Natural killer cell treated with Interleukin-12 subunit alpha and Interleukin-12 subunit beta and Interleukin-15 and Interleukin-18, amount 100 ng/mL, for 72 hours (primary cell): ENCODE measurements at regions not wholly inside any gene's neighbourhood (a gene's known extent, or its start where the extent isn't known, plus 50 kb on each side); places are given as distances from the start of the nearest gene placed in this dataset.
"Not testable (repeated sequence)": the region's sequence is repeated elsewhere in the genome, so short reads cannot be mapped to it uniquely, and the experiment has no call there.

Experiments used
- ATAC-seq, 2 donors: fragments of 150-1000 bp; cut with Tn5 transposase in 1 of 2; sonication (Bioruptor Pico), chemical (Tn5 transposase) in 1 of 2; 2 replicates each; pipeline ENCODE4 v1.10.0; 2021
- DNase-seq: peaks from one replicate; pipeline ENCODE4 v3.0.0; 2022; ENCODE audit warnings: low spot score
- H3K27ac Mint-ChIP-seq, 2 donors: 1 replicate in 1 of 2; 2 replicates in 1 of 2; pipeline ENCODE4 v1.8.0; 2022; ENCODE audit warnings: mixed read lengths in 2 of 2, mild to moderate bottlenecking in 1 of 2, moderate library complexity in 1 of 2
- H3K27me3 Mint-ChIP-seq, 2 donors: 1 replicate in 1 of 2; 2 replicates in 1 of 2; pipeline ENCODE4 v1.8.0; 2022; ENCODE audit warnings: mixed read lengths in 2 of 2
- H3K36me3 Mint-ChIP-seq: one replicate; pipeline ENCODE4 v1.8.0; 2022; ENCODE audit warnings: mixed read lengths
- H3K4me1 Mint-ChIP-seq, 2 donors: 1 replicate in 1 of 2; 2 replicates in 1 of 2; pipeline ENCODE4 v1.8.0; 2022; ENCODE audit warnings: low read depth in 2 of 2, mixed read lengths in 2 of 2, mild to moderate bottlenecking in 1 of 2
- H3K4me3 Mint-ChIP-seq: one replicate; pipeline ENCODE4 v1.8.0; 2022; ENCODE audit warnings: mixed read lengths
- H3K9me3 Mint-ChIP-seq: 2 replicates; pipeline ENCODE4 v1.8.0; 2022; ENCODE audit warnings: mixed read lengths

- H3K27me3 Mint-ChIP-seq, result peaks cover 0 to 9% of the 10 kb centered on the region in 2 donors
These were observed 57.9 kb downstream of the GPR101 start for GRCh38 chrX:136975684-136976470.

GRCh38 chrX:136967966-136968365 is 65.8 kb downstream of the GPR101 start:
- H3K4me3 Mint-ChIP-seq, result peak overlapping the region; percentile 9
- no peak overlapping the region for H3K27ac Mint-ChIP-seq

More at GRCh38 chrX:136975684-136976470, 57.9 kb downstream of the GPR101 start:
- no peaks in the 10 kb centered on the region for H3K4me1 Mint-ChIP-seq
- H3K4me3 Mint-ChIP-seq, result no peak overlapping the region
- peaks cover 7% of the 10 kb centered on the region for H3K36me3 Mint-ChIP-seq
- DNase-seq, result no peak
- no peak overlapping the region for H3K27ac Mint-ChIP-seq
- no peak for ATAC-seq
- no peaks in the 10 kb centered on the region for H3K9me3 Mint-ChIP-seq

GRCh38 chrX:136963973-136964372 is 69.8 kb downstream of the GPR101 start:
- ATAC-seq (peak in 1 of 2 donors; percentile 67), DNase-seq (no peak)
- peaks cover 0 to 5% of the 10 kb centered on the region in 2 donors for H3K27me3 Mint-ChIP-seq
- H3K9me3 Mint-ChIP-seq, result no peaks in the 10 kb centered on the region
- H3K4me3 Mint-ChIP-seq, result no peak overlapping the region
- no peaks in the 10 kb centered on the region for H3K36me3 Mint-ChIP-seq
- peaks cover 0 to 5% of the 10 kb centered on the region in 2 donors for H3K4me1 Mint-ChIP-seq
- H3K27ac Mint-ChIP-seq, result no peak overlapping the region

More at GRCh38 chrX:136967966-136968365, 65.8 kb downstream of the GPR101 start:
- H3K9me3 Mint-ChIP-seq, result no peaks in the 10 kb centered on the region
- no peaks in the 10 kb centered on the region for H3K36me3 Mint-ChIP-seq
- H3K27me3 Mint-ChIP-seq, result peaks cover 0 to 5% of the 10 kb centered on the region in 2 donors
- DNase-seq (no peak), ATAC-seq (peak in 1 of 2 donors; percentile 60)
- peaks cover 0 to 5% of the 10 kb centered on the region in 2 donors for H3K4me1 Mint-ChIP-seq

- no peak overlapping the region for H3K27ac Mint-ChIP-seq
- no peak overlapping the region for H3K4me3 Mint-ChIP-seq
- no peaks in the 10 kb centered on the region for H3K9me3 Mint-ChIP-seq
- H3K36me3 Mint-ChIP-seq, result no peaks in the 10 kb centered on the region
- DNase-seq (no peak), ATAC-seq (no peak)
- peaks cover 0 to 8% of the 10 kb centered on the region in 2 donors for H3K27me3 Mint-ChIP-seq
- no peaks in the 10 kb centered on the region for H3K4me1 Mint-ChIP-seq
These were observed 72.1 kb downstream of the GPR101 start for GRCh38 chrX:136961594-136962135.

GRCh38 chrX:136954930-136955329 is 74.4 kb upstream of the RBMX start:
- Mint-ChIP-seq H3K36me3 (no peaks in the 10 kb centered on the region), H3K4me1 (no peaks in the 10 kb centered on the region), H3K27me3 (peaks cover 0 to 6% of the 10 kb centered on the region in 2 donors), H3K9me3 (no peaks in the 10 kb centered on the region), H3K4me3 (no peak overlapping the region), H3K27ac (no peak overlapping the region)
- ATAC-seq, result no peak
- no peak for DNase-seq

- no peak overlapping the region for H3K27ac Mint-ChIP-seq
These were observed 73.6 kb upstream of the RBMX start for GRCh38 chrX:136953867-136954787.

GRCh38 chrX:136950211-136950610 is 69.7 kb upstream of the RBMX start:
- no peak overlapping the region for H3K4me3 Mint-ChIP-seq
- no peaks in the 10 kb centered on the region for H3K27me3 Mint-ChIP-seq
- H3K27ac Mint-ChIP-seq, result peak overlapping the region in 1 of 2 donors; percentile 69
- H3K9me3 Mint-ChIP-seq, result no peaks in the 10 kb centered on the region
- no peaks in the 10 kb centered on the region for H3K4me1 Mint-ChIP-seq
- no peaks in the 10 kb centered on the region for H3K36me3 Mint-ChIP-seq
- DNase-seq (no peak), ATAC-seq (no peak)

More at GRCh38 chrX:136953867-136954787, 73.6 kb upstream of the RBMX start:
- no peak for DNase-seq
- Mint-ChIP-seq H3K4me1 (no peaks in the 10 kb centered on the region), H3K27me3 (peaks cover 0 to 6% of the 10 kb centered on the region in 2 donors), H3K9me3 (no peaks in the 10 kb centered on the region), H3K4me3 (no peak overlapping the region), H3K36me3 (no peaks in the 10 kb centered on the region)
- ATAC-seq, result no peak

- no peak for ATAC-seq
These were observed 61.1 kb upstream of the RBMX start for GRCh38 chrX:136941396-136942337.

GRCh38 chrX:136936183-136936549 is 55.6 kb upstream of the RBMX start:
- Mint-ChIP-seq H3K27ac (peak overlapping the region; percentile 72 to 78), H3K27me3 (no peaks in the 10 kb centered on the region), H3K4me1 (peaks cover 15 to 18% of the 10 kb centered on the region in 2 donors), H3K36me3 (no peaks in the 10 kb centered on the region), H3K9me3 (no peaks in the 10 kb centered on the region), H3K4me3 (peak overlapping the region; percentile 76)
- no peak for ATAC-seq
- DNase-seq, result no peak

More at GRCh38 chrX:136941396-136942337, 61.1 kb upstream of the RBMX start:
- H3K27ac Mint-ChIP-seq, result no peak overlapping the region
- H3K4me3 Mint-ChIP-seq, result no peak overlapping the region
- H3K4me1 Mint-ChIP-seq, result no peaks in the 10 kb centered on the region
- no peaks in the 10 kb centered on the region for H3K27me3 Mint-ChIP-seq
- DNase-seq, result no peak
- H3K36me3 Mint-ChIP-seq, result no peaks in the 10 kb centered on the region
- H3K9me3 Mint-ChIP-seq, result no peaks in the 10 kb centered on the region

- H3K9me3 Mint-ChIP-seq, H3K36me3 Mint-ChIP-seq, H3K27me3 Mint-ChIP-seq: not testable (repeated sequence)
- Mint-ChIP-seq H3K4me1 (peaks cover 15 to 18% of the 10 kb centered on the region in 2 donors), H3K27ac (peak overlapping the region; percentile 72 to 78), H3K4me3 (peak overlapping the region; percentile 76)
- peak; percentile 62 for DNase-seq
- peak; percentile 70 to 71 for ATAC-seq
These were observed 55.1 kb upstream of the RBMX start for GRCh38 chrX:136935533-136936182.

GRCh38 chrX:136934652-136935051 is 54.1 kb upstream of the RBMX start:
- not testable (repeated sequence) for DNase-seq, H3K36me3 Mint-ChIP-seq, H3K4me3 Mint-ChIP-seq, H3K27me3 Mint-ChIP-seq, ATAC-seq, H3K9me3 Mint-ChIP-seq
- H3K27ac Mint-ChIP-seq, result peak overlapping the region; percentile 72 to 78
- peaks cover 15 to 18% of the 10 kb centered on the region in 2 donors for H3K4me1 Mint-ChIP-seq

- ATAC-seq, result no peak
- H3K36me3 Mint-ChIP-seq, result no peaks in the 10 kb centered on the region
- H3K4me3 Mint-ChIP-seq, result no peak overlapping the region
- H3K4me1 Mint-ChIP-seq, result peaks cover 15 to 18% of the 10 kb centered on the region in 2 donors
- H3K9me3 Mint-ChIP-seq, result no peaks in the 10 kb centered on the region
- no peaks in the 10 kb centered on the region for H3K27me3 Mint-ChIP-seq
- H3K27ac Mint-ChIP-seq, result no peak overlapping the region
- DNase-seq, result no peak
These were observed 53.2 kb upstream of the RBMX start for GRCh38 chrX:136933611-136934145.
